Glomerular visceral epithelial cell (primary cell): ENCODE measurements at regions not wholly inside any gene's neighbourhood (a gene's known extent, or its start where the extent isn't known, plus 50 kb on each side); places are given as distances from the start of the nearest gene placed in this dataset.
A peak's percentile ranks its signal among the peaks of the same experiment; 100 is the strongest.
"Not testable (repeated sequence)": the region's sequence is repeated elsewhere in the genome, so short reads cannot be mapped to it uniquely, and the experiment has no call there.

ENCODE experiments used
- DNase-seq: peaks from one replicate; pipeline ENCODE4 v3.0.0-alpha.2; 2016; ENCODE audit errors: extremely low spot score

GRCh38 chr2:61623747-61624146, 85.6 kb upstream of the XPO1 start:
- no peak for DNase-seq

- peak; percentile 52 for DNase-seq
These were observed 82.3 kb upstream of the XPO1 start for GRCh38 chr2:61620244-61621159.

GRCh38 chr2:61619561-61619960, 81.4 kb upstream of the XPO1 start:
- DNase-seq, result no peak

DNA sequence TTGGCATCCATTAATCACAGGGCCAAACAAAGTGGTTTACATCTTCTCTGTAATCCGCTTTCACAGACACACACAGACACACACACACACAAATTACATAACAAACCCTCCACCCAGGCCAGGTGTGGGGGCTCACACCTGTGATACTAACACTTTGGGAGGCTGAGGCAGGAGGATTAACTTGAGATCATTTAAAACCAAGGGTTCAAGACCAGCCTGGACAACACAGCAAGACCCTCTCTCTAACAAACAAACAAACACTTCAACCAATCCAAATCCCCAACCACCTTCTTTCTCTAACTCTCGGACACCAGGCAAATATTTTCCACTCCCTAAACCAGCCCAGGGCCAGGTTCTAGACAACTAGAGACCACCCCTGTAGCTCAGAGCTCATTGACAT, 79.5 kb upstream of the XPO1 start:
- no peak for DNase-seq

- no peak for DNase-seq
These were observed 67.1 kb upstream of the XPO1 start for GRCh38 chr2:61605245-61605644.

DNA sequence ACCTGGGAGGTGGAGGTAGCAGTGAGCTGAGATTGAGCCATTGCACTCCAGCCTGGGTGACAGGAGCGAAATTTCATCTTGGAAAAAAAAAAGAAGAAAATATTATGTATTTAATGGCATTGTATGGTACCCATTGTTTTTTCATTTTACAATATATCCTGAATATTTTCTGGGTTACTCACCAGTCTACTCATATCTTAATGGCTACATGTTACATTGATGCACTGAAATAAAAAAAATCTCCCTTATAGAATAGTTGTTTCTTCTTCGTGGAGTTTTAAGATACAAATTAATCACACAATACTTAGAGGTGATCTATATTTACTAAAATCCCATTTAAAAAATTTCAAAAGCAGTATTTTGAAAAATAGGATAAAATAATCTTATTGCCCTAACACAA, 66.3 kb upstream of the XPO1 start:
- DNase-seq, result no peak

DNA sequence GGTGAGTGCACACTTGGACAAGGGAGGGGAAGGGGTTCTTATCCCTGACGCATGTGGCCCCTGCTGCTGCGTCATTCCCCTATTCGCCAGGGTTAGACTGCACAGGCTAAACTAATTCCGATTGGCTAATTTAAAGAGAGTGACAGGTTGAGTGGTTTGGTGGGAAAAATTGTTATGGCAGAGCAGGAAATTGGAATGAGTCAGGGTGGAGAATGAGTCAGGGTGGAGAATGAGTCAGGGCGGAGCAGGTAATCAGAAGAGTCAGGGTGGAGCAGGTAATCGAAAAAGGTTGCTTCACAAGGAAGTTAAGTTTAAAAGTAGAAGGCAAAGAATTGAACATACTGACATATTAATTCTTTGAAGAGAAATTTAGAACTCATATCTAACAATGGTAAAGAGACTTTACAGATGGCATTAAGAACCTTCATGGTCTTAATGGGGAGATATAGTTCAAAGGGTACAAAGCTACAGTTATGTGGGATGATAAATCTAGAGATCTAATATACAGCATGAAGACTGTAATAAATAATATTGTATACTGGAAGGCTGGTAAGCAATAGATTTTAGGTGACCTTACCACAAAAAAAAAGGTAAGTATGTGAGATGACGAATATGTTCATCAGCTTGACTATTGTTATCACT, 60.5 kb upstream of the XPO1 start:
- peak; percentile 8 for DNase-seq

DNA sequence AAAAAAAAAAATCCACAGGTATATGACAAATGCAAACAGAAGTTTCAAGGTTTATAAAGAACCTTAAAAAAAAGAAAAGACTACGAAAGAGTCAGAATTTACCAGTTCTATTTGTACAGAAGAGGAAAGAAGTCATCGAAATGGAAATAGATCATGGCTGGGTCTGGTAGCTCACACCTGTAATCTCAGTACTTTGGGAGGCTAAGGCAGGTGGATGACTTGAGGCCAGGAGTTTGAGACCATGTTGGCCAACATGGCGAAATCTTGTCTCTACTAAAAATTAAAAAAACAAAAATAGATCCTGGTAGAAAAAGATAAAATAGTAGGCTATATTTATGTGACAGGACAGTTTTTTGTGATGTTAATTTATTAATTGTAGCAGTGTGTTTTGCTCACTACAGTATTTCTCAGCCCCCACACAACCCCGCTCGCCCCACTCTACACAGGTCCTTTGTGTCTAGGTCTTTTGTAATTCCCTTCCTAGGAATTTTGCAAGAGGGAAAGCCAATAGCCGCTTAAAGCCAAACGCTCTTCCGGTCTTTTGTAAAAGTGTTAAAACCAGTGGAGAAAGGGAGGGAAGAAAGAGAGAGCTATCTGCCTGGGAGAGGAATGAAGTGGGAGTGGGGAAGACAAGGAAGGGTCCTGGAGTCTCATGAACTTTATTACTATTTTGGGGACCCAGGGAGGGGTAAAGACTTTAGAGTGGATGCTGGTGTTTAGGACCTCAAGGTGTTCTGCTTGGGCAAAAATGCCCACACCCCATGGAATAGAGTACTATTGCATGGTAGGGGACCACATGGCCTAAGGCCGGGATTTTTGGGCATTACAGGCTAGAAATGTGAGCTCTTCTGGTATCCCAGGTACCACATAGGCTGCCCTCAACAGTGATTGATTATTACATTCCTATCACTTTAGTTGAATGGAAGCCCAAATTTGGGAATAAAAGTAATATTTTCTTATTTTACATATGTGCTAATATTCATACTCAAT, 59.4 kb upstream of the XPO1 start:
- DNase-seq, result no peak

DNA sequence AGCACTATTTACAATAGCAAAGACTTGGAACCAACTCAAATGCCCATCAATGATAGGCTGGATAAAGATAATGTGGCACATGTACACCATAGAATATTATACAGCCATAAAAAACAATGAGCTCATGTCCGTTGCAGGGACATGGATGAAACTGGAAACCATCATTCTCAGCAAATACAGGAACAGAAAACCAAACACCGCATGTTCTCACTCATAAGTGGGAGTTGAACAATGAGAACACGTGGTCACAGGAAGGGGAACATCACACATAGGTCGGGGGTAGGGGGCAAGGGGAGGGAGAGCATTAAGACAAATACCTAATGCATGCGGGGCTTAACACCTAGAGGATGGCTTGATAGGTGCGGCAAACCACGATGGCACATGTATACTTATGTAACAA, 56.0 kb upstream of the XPO1 start:
- not testable (repeated sequence) for DNase-seq

GRCh38 chr2:61593648-61594047, 55.5 kb upstream of the XPO1 start:
- not testable (repeated sequence) for DNase-seq

DNA sequence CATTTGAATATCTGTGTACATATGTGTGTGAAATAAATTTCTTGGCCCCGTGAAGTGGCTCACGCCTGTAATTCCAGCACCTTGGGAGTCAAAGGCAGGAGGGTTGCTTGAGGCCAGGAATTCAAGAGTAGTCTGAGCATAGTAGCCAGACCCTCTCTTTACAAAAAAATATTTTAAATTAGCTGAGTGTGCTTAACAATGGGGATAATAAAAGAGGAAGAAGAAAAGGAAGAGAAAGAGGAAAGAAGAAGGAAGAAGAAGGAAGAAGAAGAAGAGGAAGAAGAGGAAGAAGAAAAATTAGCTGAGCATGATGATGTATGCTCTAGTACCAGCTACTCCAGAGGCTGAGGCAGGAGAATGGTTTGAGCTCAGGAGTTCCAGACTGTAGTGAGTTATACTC, 52.1 kb upstream of the XPO1 start:
- DNase-seq, result no peak

- DNase-seq, result no peak
These were observed 50.4 kb upstream of the XPO1 start for GRCh38 chr2:61588566-61588965.
